ENCODE measurements at regions not wholly inside any gene's neighbourhood (a gene's known extent, or its start where the extent isn't known, plus 50 kb on each side); places are given as distances from the start of the nearest gene placed in this dataset.
"Not testable (repeated sequence)": the region's sequence is repeated elsewhere in the genome, so short reads cannot be mapped to it uniquely, and the experiment has no call there.

DNA sequence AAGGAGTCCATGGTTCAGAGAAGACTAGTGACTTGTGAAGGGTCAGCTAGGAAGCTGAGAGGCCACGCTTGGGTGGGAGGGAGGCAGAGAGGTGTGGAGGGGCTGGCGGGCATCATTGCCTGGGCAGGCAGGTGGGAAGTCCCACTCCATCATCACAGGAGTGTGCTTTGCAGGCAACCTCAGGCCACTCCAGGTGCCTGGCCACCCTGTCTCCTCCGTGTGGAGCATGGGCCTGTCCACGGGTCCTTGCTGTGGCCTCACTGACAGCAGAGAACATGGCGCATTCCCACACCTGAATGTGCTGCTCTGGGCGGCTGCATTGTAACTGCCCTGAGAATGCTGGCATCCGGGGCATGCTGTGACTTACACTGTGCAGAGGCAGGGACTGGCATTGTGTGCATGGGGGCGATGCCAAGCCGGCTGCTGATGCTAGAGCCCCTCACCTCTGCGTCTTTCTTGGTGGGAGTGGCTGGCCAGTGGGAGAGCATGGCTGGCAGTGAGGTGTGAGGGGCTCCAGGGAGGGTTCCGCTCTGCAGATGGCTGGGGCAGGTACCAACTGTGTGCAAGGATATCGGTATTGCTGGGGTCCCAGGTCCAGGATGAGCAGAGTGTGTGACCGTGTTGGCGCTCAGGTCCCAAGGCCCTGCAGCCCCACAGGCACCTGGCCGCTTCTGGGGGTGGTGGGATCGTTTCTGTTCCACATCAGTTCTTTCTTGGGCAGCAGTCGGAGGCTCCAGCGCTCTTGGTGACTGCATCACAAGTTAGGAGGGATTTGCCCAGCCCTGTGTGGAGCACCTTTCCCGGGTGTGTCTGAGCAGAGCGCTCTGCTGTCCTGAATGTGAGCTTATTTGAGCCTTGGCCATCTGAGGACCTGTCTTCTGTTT is 94.8 kb downstream of the NPIPB11 start:
- DNase-seq (ENCODE audit: low read depth in 2 of 2, low spot score in 1 of 2): no peak

DNA sequence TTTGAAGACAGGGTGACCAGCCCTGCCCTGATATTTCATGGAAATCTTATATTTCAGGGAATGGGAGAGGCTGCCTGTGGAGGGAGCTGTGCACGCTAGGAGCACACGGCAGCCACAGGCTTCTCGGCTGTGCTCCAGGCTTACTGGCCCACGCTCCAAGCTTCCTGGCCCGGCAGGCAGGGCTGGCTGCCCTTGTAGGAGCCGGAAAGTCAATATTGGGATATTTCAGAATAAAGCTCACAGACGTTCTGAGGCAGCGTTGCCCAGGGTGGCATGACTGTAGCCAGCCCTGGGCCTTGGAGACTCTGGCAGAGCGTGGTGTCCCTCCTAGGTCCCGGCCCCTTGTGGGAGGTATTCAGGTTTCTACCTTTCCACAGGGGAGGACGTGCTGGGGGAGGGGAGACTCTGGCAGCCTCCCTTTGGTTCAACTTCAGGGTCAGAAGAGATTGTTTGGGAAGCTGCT is 95.6 kb downstream of the NPIPB11 start:
- DNase-seq (ENCODE audit: low read depth in 2 of 2, low spot score in 1 of 2): no peak

DNA sequence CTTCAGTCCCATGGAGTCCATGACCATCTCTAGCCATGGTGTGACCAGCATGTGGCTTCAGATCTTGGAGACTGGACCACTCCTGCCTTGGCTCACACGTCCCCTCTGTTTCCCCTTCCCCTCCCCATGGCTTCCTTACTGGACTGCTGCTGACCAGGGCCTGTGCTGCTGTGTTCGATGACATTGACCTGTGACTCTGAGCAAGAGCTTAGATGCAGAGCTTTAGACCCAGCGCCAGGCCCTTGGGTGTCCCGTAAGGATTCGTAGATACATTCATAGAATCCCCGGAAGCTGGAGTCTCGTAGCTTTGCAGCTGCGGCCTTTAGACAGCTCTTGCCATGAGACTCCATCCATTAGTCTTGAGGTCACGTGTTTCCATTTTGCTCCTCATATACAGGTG is 96.3 kb downstream of the NPIPB11 start:
- not testable (repeated sequence) for DNase-seq (ENCODE audit: low read depth in 2 of 2, low spot score in 1 of 2)

DNA sequence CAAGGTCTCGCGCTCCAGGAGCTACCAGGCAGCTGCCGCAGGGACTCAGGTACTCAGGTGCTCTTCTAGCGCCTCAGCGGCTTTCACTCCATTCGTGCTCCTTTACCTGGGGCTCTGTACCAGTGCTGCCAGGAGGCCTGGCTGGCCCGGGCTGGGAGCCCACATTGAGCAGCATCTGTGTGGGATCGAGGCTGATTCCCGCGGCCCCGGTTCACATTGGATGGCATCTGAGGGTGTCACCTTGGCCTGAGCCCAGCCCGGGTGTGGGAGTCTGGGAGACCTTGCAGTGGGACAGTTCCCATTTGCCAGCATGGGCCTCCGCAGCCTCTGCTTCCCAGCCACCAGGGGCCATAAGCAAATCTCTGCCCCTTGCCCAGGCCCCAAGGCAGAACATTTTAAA is 96.9 kb downstream of the NPIPB11 start:
- DNase-seq (ENCODE audit: low read depth in 2 of 2, low spot score in 1 of 2): not testable (repeated sequence)

DNA sequence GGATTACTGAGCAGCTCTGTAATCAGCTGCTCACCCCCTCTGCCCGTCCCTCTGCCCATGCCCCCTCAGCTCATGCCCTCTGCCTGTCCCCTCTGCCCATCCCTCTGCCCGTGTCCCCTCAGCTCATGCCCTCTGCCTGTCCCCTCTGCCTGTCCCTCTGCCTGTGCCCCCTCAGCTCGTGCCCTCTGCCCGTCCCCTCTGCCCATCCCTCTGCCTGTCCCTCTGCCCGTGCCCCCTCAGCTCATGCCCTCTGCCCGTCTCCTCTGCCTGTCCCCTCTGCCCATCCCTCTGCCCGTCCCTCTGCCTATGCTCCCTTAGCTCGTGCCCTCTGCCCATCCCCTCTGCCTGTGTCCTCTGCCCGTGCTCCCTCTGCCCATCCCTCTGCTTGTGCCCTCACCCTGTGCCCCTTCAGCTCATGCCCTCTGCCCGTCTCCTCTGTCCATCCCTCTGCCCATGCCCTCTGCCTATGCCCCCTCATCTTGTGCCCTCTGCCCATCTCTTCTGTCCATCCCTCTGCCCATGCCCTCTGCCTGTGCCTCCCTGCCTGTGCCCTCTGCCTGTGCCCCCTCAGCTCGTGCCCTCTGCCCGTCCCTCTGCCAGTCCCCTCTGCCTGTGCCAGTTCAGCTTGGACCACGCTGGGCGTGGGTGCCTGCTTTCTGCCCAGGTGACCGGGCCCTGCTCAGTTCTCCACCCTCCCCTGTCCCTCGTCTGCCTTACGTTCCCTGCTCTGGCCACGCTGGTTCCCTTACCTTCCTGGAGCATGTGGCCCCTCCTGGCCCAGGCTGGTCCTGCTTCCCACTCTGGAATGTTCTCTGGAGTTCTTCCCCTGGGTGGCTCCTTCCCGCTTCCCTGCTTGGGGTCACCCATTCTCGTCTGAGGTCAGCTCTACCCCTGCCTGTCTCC is 97.6 kb downstream of the NPIPB11 start:
- no peak for DNase-seq (ENCODE audit: low read depth in 2 of 2, low spot score in 1 of 2)

DNA sequence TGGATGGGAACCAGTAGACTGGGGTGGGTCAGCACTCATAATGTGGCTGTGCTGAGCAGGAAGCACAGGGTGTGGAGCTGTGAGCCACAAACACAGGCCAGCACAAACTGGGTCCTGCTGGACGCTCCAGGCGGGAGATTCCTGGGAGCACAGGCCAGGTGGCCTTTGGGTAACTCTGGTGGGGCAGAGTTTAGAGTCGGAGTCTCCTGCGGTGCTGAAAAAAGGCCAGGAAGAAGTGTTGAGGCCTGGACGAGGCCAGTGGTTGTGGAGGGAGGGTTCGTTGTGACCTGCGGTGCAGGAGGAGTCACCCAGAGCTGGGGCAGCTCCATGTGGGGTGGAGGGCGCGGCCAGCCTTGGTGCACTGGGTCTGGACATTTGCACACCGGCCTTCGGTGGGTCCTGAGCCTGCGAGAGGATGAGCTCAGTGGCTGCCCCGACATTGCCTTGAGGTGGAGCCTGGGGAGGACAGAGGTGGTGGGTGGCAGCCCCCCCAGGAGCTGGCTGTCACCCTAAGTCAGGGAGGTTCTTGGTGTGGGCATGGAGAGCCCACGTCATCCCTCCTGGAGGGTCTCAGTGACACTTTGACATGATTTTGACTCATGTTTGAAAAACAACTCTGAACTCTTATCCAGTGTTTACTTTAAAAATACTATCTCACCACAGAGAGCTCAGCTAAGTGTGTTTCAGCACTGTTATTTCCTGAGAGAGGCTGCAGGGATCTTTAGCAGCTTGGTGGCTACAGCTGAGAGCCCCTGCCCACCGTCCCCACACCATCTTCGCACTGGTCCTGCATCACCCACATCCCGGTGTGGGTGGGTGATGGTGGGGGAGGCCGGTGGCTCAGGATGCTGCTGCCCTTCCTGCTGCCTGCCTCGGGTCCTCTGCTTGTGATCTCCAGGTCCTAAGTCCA is 98.7 kb downstream of the NPIPB11 start:
- DNase-seq (ENCODE audit: low read depth in 2 of 2, low spot score in 1 of 2): no peak

DNA sequence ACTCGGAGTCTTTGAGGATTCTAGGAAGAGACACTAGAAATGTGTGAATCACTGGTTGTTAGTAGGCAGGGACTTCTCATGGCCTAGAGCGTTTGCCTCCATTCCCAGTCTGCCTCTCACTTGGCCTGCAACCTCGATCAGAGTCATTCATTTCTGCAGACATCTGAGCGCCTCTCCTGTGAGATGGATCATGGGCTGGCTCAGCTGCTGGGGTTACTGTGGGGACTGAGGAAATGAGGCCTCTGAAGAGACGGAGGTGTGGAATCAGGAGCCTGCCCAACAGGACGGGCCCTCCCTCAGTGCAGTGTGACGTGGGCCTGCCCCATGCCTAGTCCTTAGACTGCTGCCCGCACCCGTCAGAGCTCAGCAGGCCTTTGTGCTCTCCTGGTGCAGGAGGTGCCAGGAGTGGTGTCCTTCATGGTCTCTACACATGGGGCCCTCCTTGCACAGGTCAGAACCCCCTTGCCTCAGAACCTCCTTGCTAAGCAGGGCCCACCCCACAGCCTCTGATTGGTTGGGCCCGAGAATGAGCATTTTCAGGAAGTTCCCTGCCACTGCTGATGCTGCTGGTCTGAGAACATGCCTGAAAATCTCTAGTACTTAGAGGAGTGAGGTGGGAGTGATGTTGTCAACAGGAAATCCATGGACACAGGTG is 99.4 kb downstream of the NPIPB11 start:
- DNase-seq (ENCODE audit: low read depth in 2 of 2, low spot score in 1 of 2): no peak

DNA sequence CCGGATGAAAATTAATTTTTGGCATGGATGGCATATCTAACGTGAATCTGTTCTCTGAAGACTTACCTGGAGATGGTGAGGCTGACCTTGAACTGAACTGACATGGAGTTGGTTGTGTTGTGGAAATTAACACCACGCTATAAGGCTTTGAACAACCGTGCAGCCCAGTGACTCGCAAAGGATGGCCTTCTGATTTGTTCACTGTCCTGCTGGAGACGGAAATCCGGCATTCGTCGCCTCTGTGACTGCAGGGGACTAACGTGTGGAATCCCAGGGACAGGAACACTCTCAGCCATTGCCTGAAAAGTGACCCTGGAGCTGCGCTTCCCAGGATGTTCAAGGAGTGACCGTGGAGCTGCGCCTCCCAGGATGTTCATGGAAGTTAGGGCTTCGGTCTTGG is 100.3 kb downstream of the NPIPB11 start:
- no peak for DNase-seq (ENCODE audit: low read depth in 2 of 2, low spot score in 1 of 2)

DNA sequence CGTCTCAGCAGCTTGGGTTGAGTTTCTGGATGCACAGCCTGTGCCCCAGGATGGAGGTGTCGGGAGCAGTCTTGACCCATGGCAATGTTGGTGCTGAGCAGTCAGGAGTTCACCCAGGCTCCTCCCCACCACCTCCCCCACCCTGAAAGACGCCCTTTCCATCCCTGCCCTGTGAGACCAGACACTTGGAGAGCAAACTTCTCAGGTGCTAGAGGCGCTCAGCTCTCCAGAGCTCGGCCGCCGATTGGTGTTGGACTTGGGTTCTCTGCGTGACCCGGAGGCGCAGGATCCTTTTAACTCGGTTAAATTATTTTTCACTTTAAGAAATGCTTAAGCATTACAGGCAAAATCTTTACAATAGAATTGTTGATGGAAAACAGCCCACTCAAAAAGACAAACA is 101.5 kb downstream of the NPIPB11 start:
- not testable (repeated sequence) for DNase-seq (ENCODE audit: low read depth in 2 of 2, low spot score in 1 of 2)

DNA sequence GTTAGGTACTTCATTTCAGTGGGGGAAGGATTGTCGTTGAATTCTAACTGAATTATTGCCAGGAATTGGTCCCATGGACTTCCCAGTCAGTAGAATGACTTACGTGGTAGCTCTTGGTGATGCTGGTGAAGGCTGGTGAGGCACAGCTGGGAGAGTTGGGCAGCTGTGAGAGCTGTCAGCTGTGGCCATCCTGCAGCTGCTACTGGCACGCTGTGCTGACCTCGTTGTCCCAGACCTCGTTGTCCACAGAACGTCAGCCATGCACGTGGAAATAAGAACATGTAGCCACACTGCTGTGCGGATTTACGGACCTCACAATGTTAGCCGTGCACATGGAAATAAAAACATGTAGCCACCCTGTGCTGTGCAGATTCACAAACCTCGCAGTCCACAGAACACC is 102.3 kb downstream of the NPIPB11 start:
- no peak for DNase-seq (ENCODE audit: low read depth in 2 of 2, low spot score in 1 of 2)

DNA sequence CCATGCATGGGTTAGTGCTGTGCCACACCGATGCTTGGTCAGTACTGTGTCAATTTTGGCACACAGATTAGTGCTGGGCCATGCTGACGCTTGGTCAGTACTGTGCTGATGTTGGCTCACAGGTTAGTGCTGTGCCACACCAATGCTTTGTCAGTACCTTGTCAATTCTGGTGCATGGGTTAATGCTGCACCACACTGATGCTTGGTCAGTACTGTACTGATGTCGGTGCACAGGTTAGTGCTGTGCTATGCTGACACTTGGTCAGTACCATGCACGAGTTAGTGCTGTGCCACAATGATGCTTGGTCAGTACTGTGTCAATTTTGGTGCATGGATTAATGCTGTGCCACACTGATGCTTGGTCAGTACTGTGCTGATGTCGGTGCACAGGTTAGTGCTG is 103.0 kb downstream of the NPIPB11 start:
- no peak for DNase-seq (ENCODE audit: low read depth in 2 of 2, low spot score in 1 of 2)

DNA sequence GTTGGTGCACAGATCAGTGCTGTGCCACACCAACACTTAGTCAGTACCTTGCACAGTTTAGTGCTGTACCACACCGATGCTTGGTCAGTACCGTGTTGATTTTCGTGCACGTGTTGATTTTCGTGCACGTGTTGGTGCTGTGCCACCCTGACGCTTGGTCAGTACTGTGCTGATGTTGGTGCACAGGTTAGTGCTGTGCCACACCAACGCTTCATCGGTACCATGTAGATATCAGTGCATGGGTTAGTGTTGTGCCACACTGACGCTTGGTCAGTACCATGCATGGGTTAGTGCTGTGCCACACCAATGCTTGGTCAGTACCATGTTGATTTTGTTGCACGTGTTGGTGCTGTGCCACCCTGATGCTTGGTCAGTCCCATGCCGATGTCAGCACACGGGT is 103.5 kb downstream of the NPIPB11 start:
- no peak for DNase-seq (ENCODE audit: low read depth in 2 of 2, low spot score in 1 of 2)

DNA sequence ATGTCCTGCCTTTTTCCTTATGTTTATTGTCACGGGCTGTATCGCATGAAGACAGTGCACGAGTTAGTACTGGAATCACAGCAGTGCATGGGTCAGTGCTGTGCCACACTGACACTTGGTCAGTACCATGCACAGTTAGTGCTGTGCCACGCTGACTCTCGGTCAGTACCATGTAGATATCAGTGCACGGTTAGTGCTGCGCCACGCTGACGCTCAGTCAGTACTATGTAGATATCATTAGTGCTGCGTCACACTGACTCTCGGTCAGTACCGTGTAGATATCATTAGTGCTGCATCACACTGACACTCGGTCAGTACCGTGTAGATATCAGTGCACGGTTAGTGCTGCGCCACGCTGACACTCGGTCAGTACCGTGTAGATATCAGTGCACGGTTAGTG is 104.1 kb downstream of the NPIPB11 start:
- not testable (repeated sequence) for DNase-seq (ENCODE audit: low read depth in 2 of 2, low spot score in 1 of 2)

DNA sequence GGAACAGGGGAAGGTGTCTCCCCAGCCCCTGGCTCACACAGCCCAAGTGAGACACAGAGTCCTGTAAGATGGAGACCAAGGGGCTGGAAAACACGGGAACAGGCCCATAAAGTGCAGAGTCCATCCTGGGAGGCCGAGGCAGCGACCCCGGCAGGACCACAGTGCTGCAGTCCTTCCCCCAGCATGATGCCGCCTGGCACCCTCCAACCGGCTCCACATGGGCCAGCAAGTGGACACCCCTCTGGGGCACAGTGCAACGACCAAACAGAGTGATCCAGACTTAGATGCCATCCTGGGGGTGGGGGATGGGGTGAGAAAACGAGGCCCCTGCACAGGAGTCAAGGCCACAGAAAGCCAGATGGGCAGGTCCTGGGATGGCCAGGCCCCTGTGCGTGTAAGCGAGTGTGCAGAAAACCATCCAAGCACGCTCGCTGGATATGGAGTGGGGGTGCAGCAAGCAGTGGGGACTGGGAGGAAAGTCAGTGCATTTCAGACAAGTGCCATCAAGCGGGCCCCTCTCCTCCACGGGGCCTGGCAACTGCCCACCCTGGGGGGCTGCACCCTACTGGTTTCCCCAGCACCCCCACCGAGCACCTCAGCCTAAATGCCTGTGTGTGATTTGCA is 104.7 kb downstream of the NPIPB11 start:
- not testable (repeated sequence) for DNase-seq (ENCODE audit: low read depth in 2 of 2, low spot score in 1 of 2)

DNA sequence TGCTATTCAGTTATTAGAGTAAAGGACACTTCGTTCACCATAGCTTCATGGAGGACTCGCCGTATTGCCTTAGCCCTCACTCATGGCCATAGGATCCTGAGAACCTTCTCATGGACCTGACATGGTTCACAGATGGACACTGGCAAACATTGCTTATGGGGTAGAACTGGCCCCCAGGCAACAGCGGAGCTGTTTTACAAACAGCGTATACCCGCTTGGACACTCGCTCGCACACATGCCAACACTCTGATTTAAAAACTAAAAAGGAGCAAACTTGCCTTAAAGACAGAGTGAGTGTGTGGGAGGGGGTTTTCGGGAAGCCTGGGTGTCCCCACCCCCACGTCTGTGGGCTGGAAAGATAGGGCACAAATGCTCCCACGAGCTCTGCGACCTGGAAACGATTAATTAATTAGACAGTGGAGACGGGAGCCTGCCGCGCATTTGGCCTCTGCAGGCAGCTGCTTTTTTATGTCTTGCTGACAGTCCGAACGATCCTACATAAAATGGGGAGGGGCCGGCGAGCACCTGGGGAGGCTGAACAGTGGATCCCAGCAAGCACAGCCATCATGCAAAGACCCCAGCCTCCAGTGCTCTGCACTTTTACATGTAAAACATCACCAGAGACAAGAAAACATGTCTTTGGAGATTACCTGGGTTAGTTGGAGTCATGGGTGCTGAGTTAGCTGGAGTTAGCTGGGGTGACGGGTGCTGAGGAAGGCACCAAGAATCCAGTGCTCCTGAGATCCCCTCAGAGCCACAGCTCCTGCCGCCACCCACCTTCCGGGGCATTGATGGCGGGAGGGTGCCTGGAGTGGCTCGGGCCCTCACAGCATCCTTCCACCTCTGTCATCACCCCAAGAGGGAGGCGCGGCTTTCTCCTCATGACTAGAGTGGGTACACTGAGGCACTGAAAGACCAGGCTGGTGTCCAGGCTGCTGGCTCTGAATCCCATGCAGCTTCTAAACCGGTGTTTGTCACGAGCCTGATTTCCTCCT is 105.7 kb downstream of the NPIPB11 start:
- DNase-seq (ENCODE audit: low read depth in 2 of 2, low spot score in 1 of 2): not testable (repeated sequence)

DNA sequence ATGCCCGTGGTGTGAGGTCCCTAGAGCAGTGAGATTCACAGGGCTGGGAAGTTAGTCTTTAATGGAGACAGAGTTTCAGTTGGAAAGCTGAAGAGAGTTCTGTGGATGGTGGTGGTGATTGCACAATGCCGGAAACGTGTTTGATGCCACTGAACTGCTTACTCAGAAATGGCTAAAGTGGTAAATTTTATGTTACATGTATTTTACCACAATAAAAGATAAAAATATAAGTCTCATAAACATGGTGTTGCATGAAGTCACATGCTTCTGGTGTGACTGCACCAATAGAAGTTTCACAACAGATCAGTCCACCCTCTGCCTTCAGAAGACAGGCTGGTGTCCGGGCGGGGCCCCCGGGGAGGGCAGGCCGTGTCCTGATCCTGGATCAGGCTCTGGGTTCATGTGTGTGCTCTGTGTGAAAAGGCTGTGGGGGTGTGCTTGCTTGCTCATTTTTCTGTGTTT is 106.5 kb downstream of the NPIPB11 start:
- not testable (repeated sequence) for DNase-seq (ENCODE audit: low read depth in 2 of 2, low spot score in 1 of 2)

DNA sequence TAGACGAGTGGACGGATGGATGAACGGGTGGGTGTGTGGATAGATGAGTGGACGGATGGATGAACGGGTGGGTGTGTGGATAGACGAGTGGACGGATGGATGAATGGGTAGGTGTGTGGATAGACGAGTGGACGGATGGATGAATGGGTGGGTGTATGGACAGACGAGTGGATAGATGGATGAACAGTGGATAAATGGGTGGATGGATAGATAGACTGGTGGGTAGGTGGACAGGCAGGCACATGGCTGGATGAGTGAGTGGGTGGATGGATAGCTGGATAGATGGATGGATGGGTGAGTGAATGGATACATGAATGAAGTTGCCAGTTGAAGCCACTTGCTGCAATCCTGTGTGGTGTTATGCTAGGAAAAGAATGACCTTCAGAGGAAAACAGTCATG is 107.5 kb downstream of the NPIPB11 start:
- DNase-seq (ENCODE audit: low read depth in 2 of 2, low spot score in 1 of 2): not testable (repeated sequence)

DNA sequence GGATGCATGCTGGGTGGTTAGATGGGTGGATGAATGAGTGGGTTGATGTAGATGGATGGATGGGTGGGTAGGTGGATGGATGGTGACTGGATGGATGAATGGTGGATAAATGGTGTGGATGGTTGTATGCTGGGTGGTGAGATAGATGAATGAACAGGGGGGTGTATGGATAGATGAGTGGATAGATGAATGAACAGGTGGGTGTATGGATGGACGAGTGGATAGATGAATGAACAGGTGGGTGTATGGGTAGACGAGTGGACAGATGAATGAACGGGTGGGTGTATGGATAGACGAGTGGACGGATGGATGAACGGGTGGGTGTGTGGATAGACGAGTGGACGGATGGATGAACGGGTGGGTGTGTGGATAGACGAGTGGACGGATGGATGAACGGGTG is 108.2 kb downstream of the NPIPB11 start:
- DNase-seq (ENCODE audit: low read depth in 2 of 2, low spot score in 1 of 2): not testable (repeated sequence)

DNA sequence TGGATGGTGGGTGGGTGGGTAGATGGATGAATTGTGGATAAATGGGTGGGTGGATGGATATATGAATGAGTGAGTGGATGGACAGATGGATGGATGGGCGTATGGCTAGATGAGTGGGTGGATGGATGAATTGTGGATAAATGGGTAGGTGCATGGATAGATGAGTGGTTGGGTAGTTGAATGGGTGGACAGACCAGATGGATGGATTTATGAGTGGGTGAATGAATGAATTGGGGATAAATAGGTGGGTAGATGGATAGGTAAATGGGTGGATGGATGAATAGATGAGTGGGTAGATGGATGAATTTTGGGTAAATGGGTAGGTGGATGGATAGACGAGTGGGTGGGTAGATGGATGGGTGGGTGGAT is 108.7 kb downstream of the NPIPB11 start:
- not testable (repeated sequence) for DNase-seq (ENCODE audit: low read depth in 2 of 2, low spot score in 1 of 2)
